Suprapubic skin (tissue), 4 donors: ENCODE measurements at regions not wholly inside any gene's neighbourhood (a gene's known extent, or its start where the extent isn't known, plus 50 kb on each side); places are given as distances from the start of the nearest gene placed in this dataset.

ENCODE experiments used
- DNase-seq, 2 donors: peaks; one replicate each; pipeline ENCODE4 v3.0.0-alpha.2; 2019; ENCODE audit warnings: low spot score in 2 of 2
- H3K27ac ChIP-seq: fragments of 200-600 bp; sonication (generic); one replicate; pipeline ENCODE4 v1.5.1; 2019
- H3K27me3 ChIP-seq: fragments of 200-600 bp; sonication (generic); one replicate; pipeline ENCODE4 v1.5.1; 2019
- H3K36me3 ChIP-seq: fragments of 200-600 bp; sonication (generic); one replicate; pipeline ENCODE4 v1.5.1; 2019
- H3K4me1 ChIP-seq: fragments of 200-600 bp; sonication (generic); one replicate; pipeline ENCODE4 v1.5.1; 2019
- H3K4me3 ChIP-seq: fragments of 200-600 bp; sonication (generic); one replicate; pipeline ENCODE4 v1.5.1; 2019; ENCODE audit warnings: mild to moderate bottlenecking
- H3K9me3 ChIP-seq: fragments of 200-600 bp; sonication (generic); one replicate; pipeline ENCODE4 v1.5.1; 2019
- CTCF ChIP-seq, 2 donors: fragments of 200-600 bp in 1 of 2; fragments of 450-650 bp in 1 of 2; sonication (generic) in 1 of 2; IDR thresholded peaks; one replicate each; pipeline ENCODE4 v1.5.1; 2016 to 2019; ENCODE audit warnings: antibody characterized with exemption in 2 of 2, mild to moderate bottlenecking in 1 of 2, moderate library complexity in 1 of 2
- EP300 ChIP-seq: sonication (generic); formaldehyde crosslinking; IDR thresholded peaks from one replicate; pipeline ENCODE4 v1.6.1; 2017; ENCODE audit warnings: antibody characterized with exemption
- POLR2A ChIP-seq, 2 donors: fragments of 450-650 bp; IDR thresholded peaks; one replicate each; pipeline ENCODE4 v1.6.1; 2017; ENCODE audit warnings: antibody characterized with exemption in 2 of 2, mild to moderate bottlenecking in 2 of 2, moderate library complexity in 2 of 2
- POLR2AphosphoS5 ChIP-seq, 3 donors: sonication (generic); formaldehyde crosslinking; IDR thresholded peaks; one replicate each; pipeline ENCODE4 v1.6.1; 2017; ENCODE audit warnings: antibody characterized with exemption in 3 of 3
- WGBS: methylation state at CpG from one replicate; pipeline ENCODE4 v1.1.5; 2018; 5-methylcytosine and 5-hydroxymethylcytosine counted together

DNA sequence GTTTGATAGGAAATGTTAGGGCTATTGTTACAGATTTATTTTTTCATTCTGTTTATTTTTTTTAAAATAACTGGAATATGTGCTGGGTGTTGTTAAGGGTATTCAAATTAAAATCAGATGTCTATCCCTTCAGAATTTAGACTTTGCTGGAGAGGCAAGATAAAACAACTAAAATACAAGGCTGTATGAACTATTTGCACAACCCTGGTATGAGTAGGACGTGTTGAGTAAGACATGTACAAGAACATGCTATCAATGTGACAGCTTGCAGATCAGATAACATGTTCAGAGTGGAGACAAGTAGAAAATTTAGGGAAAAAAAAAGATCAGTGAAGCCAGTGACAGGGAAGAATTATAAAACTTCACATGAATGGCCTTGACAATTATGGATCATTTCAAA lies 853.5 kb downstream of the METTL15 start:
- H3K4me3 ChIP-seq = no peak overlapping the region
- no peak overlapping the region for H3K27ac ChIP-seq
- H3K36me3 ChIP-seq = no peaks in the 10 kb centered on the region
- WGBS = 31% methylated on average over 1 of the region's 1 CpG
- no peak for DNase-seq
- no peaks in the 10 kb centered on the region for H3K9me3 ChIP-seq
- H3K4me1 ChIP-seq = no peaks in the 10 kb centered on the region
- H3K27me3 ChIP-seq = no peaks in the 10 kb centered on the region
- TF ChIP-seq POLR2A (IDR thresholded peaks at IDR 0.05) (no peak), EP300 (no peak), POLR2AphosphoS5 (IDR thresholded peaks at IDR 0.05) (no peak), CTCF (IDR thresholded peaks at IDR 0.05) (no peak)

- Histone ChIP-seq H3K9me3 (peaks cover 3% of the 10 kb centered on the region), H3K36me3 (no peaks in the 10 kb centered on the region), H3K4me3 (no peak overlapping the region), H3K4me1 (no peaks in the 10 kb centered on the region), H3K27ac (no peak overlapping the region), H3K27me3 (no peaks in the 10 kb centered on the region)
- TF ChIP-seq POLR2AphosphoS5 (IDR thresholded peaks at IDR 0.05) = no peak
- DNase-seq = no peak
- WGBS = 80% methylated on average over 3 of the region's 3 CpGs
Observed at GRCh38 chr11:28956446-28956845, 848.3 kb downstream of the METTL15 start.

DNA sequence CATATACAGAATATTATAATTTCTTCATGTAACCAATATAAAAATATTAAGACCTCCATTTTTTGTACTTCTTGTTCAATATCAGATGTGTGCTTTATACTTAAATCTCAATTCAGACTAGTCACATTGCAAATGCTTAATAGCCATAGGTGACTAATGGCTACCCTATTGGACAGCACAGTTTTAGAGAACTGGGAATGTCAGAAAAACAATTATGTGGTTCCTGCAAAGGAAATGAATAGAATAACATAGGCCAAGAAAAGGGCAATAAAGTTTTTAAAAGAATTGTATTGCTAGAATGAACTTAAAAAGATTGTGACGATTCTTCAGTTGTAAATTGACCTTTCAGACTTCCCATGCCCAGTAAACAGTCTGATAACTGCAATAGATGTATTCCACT lies 843.0 kb downstream of the METTL15 start:
- Histone ChIP-seq H3K27ac (no peak overlapping the region), H3K4me1 (no peaks in the 10 kb centered on the region), H3K36me3 (no peaks in the 10 kb centered on the region), H3K4me3 (no peak overlapping the region), H3K27me3 (no peaks in the 10 kb centered on the region), H3K9me3 (peaks cover 3% of the 10 kb centered on the region)
- DNase-seq = no peak
- TF ChIP-seq POLR2A (IDR thresholded peaks at IDR 0.05) = no peak
- no peak for TF ChIP-seq POLR2AphosphoS5 (IDR thresholded peaks at IDR 0.05)
- TF ChIP-seq EP300 = no peak
- TF ChIP-seq CTCF (IDR thresholded peaks at IDR 0.05) = no peak
- WGBS = 95% methylated on average over 1 of the region's 1 CpG

DNA sequence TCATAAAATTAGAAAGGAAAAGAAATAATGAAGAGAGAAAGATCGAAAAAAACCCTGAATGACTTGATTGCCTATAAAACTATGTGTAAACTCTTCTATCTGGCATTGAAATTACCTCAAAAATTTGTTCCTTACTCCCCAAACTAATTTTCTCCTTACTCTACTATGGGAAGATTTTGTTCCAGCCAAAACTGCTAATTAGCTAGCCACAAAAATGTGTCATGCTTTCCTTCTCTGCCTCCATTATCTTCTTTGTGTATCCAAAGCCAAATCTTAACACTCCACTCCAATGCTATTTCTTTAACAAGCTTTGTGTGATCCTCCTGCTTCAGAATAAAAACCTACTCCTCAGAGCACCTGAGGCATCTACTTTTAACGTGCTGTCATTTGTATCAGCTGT lies 831.2 kb downstream of the METTL15 start:
- no peak for TF ChIP-seq CTCF (IDR thresholded peaks at IDR 0.05)
- no peak for TF ChIP-seq POLR2AphosphoS5 (IDR thresholded peaks at IDR 0.05)
- TF ChIP-seq POLR2A (IDR thresholded peaks at IDR 0.05) = no peak
- TF ChIP-seq EP300 = no peak
- Histone ChIP-seq H3K27ac (no peak overlapping the region), H3K4me1 (no peaks in the 10 kb centered on the region), H3K9me3 (no peaks in the 10 kb centered on the region), H3K36me3 (no peaks in the 10 kb centered on the region), H3K4me3 (no peak overlapping the region), H3K27me3 (no peaks in the 10 kb centered on the region)
- WGBS = 45% methylated on average over 2 of the region's 2 CpGs
- DNase-seq = no peak

DNA sequence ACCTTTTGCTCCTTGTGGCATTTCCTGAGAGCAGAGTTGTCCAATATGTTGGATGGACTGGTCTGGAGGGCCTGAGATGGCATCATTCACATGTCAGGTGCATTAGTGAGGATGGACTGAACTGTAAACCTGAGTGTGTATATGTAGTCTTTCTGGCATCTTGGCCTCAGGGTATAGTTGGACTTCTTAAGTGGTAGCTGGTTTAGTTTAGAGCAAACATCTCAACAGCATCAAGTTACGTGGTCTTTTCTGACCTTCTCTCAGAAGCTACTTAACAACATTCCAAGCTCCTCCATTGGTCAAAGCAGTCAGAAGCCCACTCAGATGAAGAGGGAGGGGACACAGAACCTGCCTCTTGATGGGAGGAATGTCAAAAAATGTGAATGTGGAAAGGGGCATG lies 829.9 kb downstream of the METTL15 start:
- 83% methylated on average over 1 of the region's 1 CpG for WGBS
- no peak for DNase-seq
- no peak for TF ChIP-seq EP300
- no peak for TF ChIP-seq CTCF (IDR thresholded peaks at IDR 0.05)
- TF ChIP-seq POLR2AphosphoS5 (IDR thresholded peaks at IDR 0.05) = no peak
- no peak for TF ChIP-seq POLR2A (IDR thresholded peaks at IDR 0.05)
- no peaks in the 10 kb centered on the region for H3K4me1 ChIP-seq
- no peaks in the 10 kb centered on the region for H3K36me3 ChIP-seq
- peaks cover 5% of the 10 kb centered on the region for H3K9me3 ChIP-seq
- H3K4me3 ChIP-seq = no peak overlapping the region
- H3K27ac ChIP-seq = no peak overlapping the region
- no peaks in the 10 kb centered on the region for H3K27me3 ChIP-seq

DNA sequence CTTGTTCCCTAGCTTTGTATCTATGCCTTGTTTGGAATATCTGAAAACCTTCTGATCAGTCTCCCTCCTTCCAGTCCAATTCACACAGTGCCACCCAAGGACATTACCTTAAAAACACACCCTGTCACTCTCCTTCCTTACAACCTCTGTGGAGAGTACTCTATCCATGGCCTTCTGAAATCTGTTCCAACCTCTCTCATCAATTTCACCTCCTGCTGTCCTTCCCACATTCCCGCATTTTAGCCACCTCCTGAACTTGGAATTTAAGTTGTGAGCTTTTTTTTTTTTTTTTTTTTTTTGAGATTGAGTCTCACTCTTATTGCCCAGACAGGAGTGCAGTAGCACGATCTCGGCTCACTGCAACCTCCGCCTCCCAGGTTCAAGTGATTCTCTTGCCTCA lies 824.8 kb downstream of the METTL15 start:
- no peak for TF ChIP-seq EP300
- no peak for TF ChIP-seq CTCF (IDR thresholded peaks at IDR 0.05)
- no peak for TF ChIP-seq POLR2AphosphoS5 (IDR thresholded peaks at IDR 0.05)
- TF ChIP-seq POLR2A (IDR thresholded peaks at IDR 0.05) = no peak
- H3K27ac ChIP-seq = no peak overlapping the region
- no peaks in the 10 kb centered on the region for H3K27me3 ChIP-seq
- WGBS = 88% methylated on average over 4 of the region's 4 CpGs
- H3K4me1 ChIP-seq = no peaks in the 10 kb centered on the region
- peaks cover 5% of the 10 kb centered on the region for H3K9me3 ChIP-seq
- H3K4me3 ChIP-seq = no peak overlapping the region
- DNase-seq = no peak
- no peaks in the 10 kb centered on the region for H3K36me3 ChIP-seq
